ENCODE measurements at regions not wholly inside any gene's neighbourhood (a gene's known extent, or its start where the extent isn't known, plus 50 kb on each side); places are given as distances from the start of the nearest gene placed in this dataset.
"Not testable (repeated sequence)": the region's sequence is repeated elsewhere in the genome, so short reads cannot be mapped to it uniquely, and the experiment has no call there.

GRCh38 chr21:35164971-35165483 lies 115.9 kb upstream of the RUNX1 start:
- DNase-seq (ENCODE audit: low spot score): no peak

- no peak for DNase-seq (ENCODE audit: low spot score)
These were observed 115.3 kb upstream of the RUNX1 start for GRCh38 chr21:35164380-35164779.

- DNase-seq (ENCODE audit: low spot score): no peak
These were observed 114.3 kb upstream of the RUNX1 start for GRCh38 chr21:35163411-35163810.

GRCh38 chr21:35162831-35163230 lies 113.7 kb upstream of the RUNX1 start:
- no peak for DNase-seq (ENCODE audit: low spot score)

- DNase-seq (ENCODE audit: low spot score): no peak
These were observed 110.8 kb upstream of the RUNX1 start for GRCh38 chr21:35159881-35160280.

- not testable (repeated sequence) for DNase-seq (ENCODE audit: low spot score)
These were observed 108.3 kb upstream of the RUNX1 start for GRCh38 chr21:35157374-35157773.

- DNase-seq (ENCODE audit: low spot score): no peak
These were observed 107.5 kb upstream of the RUNX1 start for GRCh38 chr21:35156293-35157278.

GRCh38 chr21:35154788-35155187 lies 105.7 kb upstream of the RUNX1 start:
- no peak for DNase-seq (ENCODE audit: low spot score)

GRCh38 chr21:35153671-35154070 lies 104.6 kb upstream of the RUNX1 start:
- no peak for DNase-seq (ENCODE audit: low spot score)

- peak; percentile 14 for DNase-seq (ENCODE audit: low spot score)
These were observed 101.6 kb upstream of the RUNX1 start for GRCh38 chr21:35150562-35151226.

GRCh38 chr21:35149698-35150097 lies 100.6 kb upstream of the RUNX1 start:
- DNase-seq (ENCODE audit: low spot score): no peak

GRCh38 chr21:35147439-35147838 lies 98.3 kb upstream of the RUNX1 start:
- no peak for DNase-seq (ENCODE audit: low spot score)

- DNase-seq (ENCODE audit: low spot score): no peak
These were observed 96.6 kb upstream of the RUNX1 start for GRCh38 chr21:35145626-35146233.

GRCh38 chr21:35144978-35145377 lies 95.9 kb upstream of the RUNX1 start:
- DNase-seq (ENCODE audit: low spot score): no peak

GRCh38 chr21:35142036-35142815 lies 93.1 kb upstream of the RUNX1 start:
- DNase-seq (ENCODE audit: low spot score): no peak

GRCh38 chr21:35139382-35139715 lies 90.2 kb upstream of the RUNX1 start:
- DNase-seq (ENCODE audit: low spot score): no peak

- DNase-seq (ENCODE audit: low spot score): peak; percentile 15
These were observed 89.7 kb upstream of the RUNX1 start for GRCh38 chr21:35138665-35139381.

- peak; percentile 56 for DNase-seq (ENCODE audit: low spot score)
These were observed 87.6 kb upstream of the RUNX1 start for GRCh38 chr21:35136586-35137219.

GRCh38 chr21:35136106-35136505 lies 87.0 kb upstream of the RUNX1 start:
- DNase-seq (ENCODE audit: low spot score): no peak

GRCh38 chr21:35135481-35135880 lies 86.4 kb upstream of the RUNX1 start:
- no peak for DNase-seq (ENCODE audit: low spot score)

GRCh38 chr21:35134309-35134708 lies 85.2 kb upstream of the RUNX1 start:
- no peak for DNase-seq (ENCODE audit: low spot score)

Measured in AG08396 (cell line).